HG03575 (cell line): ENCODE measurements at regions not wholly inside any gene's neighbourhood (a gene's known extent, or its start where the extent isn't known, plus 50 kb on each side); places are given as distances from the start of the nearest gene placed in this dataset.

Experiments
- ATAC-seq: cut with Tn5 transposase; IDR thresholded peaks from one replicate; pipeline ENCODE4 v1.9.1; 2021; ENCODE audit not compliant: unreplicated experiment, insufficient number of reproducible peaks, low FRiP score; ENCODE audit errors: extremely low read depth

DNA sequence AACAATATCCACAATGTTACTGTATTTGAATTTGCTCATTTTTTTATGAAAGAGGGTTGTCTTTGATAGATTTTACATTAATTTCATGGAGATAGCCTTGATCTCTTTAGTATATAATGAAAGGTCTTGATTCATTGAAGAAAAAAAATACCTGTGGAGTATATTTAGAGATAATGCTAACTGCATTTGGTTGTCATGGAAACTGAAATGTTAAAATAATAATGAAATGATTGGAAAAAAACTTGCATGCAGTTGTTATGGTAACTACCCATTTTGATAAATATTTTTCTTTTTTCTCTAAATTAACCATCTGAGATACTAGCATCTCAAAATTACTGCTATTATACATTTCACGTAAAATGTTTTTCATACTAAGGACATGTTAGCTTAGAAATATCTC is 712.7 kb upstream of the FAM98A start:
- no peak for ATAC-seq

DNA sequence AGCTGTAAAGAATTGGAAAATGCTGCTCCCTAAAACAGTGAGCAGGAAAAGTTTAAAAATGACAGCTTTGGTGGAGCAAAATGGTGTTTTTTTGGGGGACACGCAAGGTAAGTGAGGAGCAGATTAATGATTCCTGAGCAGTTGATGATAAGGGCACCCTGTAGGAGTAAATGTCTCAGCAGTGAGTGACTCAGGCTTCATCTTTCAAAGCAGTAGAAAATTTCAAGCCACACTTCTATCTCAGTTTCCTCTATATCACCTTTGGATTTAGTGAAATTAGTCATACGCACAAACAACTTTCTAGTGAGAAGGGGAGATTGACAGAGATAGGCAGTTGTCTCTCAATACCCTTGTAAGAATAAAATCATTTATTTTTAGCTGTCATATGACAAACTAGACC is 709.0 kb upstream of the FAM98A start:
- no peak for ATAC-seq

DNA sequence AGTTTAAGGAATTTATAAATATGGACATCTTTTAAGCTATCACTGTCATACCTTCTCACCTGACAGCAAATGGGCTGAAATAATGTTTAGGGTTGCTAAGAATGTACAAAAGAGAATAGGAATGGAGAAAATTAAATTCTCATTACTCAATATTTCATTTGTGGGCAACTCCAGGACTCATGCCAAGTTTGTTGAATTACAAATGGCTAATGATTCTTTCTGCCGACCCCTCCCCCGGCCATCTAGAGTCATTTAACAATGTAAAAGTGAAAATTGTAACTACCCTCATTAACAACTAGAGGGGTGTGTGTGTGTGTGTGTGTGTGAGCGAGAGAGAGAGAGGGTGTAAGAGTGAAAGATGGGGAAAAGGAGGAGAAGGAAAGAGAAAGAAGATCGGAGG is 708.5 kb upstream of the FAM98A start:
- no peak for ATAC-seq

DNA sequence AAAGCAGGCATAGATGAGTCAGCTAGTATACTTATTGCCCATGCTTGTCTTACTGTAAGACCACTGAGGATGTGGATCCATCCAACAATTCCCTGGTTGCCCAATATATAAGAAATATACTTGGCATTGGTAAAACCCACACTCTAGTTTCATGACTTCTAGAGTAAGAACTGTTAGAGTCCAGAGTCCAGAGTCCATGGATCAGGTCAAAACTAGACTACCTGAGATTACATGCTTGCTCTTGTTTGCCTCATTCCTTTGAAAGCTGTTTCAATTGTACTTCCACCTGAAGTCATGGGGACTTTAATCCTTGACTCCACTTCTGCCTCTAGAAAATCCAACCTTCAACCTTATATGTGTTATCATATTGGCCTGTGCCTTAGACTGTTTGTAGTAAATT is 707.6 kb upstream of the FAM98A start:
- no peak for ATAC-seq

DNA sequence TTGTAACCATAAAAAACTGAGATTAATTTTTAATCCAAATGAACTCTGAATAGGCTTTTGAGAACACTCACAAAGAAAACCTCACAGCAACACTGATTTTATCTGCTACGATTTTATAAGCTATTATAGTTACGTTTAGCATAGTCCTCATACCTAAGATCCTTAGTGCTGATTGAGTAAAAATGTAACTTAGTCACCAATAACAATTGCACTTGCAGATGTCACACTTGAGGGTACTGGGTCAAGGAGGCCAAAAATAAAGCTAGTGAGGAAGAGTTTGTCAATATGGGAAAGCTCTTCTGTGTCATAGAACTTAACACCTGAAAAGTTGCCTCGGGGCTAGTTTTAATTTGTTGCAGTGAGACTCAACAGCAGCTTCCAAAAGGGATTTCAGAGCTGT is 706.5 kb upstream of the FAM98A start:
- ATAC-seq: no peak

DNA sequence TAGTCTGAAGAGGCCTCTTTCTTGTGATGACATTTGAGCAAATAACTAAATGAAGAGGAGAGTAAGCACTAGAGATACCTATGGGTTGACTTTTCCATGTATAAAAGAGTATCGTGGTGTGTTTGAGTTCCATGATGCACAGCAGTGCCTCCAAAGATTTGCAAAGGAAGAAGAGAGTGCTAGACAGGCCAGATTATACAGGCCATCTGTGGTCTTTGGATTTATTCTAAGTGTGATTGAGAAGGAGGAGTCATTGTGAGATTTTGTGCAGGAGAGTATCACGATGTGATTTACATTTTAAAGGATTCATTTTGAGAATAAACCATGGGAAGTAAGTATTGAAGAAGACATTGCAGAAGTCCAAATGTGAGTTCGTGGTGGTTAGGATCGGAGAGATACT is 695.9 kb upstream of the FAM98A start:
- no peak for ATAC-seq

DNA sequence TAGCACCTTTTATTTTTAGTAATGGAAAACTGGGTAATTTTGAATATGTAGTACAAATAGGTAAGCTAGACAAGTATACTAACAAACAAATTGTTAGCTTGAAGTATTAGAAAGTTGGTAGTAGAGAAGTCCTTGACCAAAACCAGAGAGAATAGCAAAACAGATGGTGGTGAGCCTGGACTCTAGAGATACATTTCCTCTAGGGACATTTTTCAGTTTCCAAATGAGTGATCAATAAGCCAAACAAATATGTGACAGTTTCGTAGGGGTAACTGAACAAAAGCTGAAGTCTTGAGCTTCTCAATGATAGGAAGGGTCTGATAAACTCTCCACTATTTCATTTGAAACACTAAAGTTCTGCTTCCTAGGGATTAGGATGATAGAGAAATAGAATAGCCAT is 692.0 kb upstream of the FAM98A start:
- ATAC-seq: peak; percentile 75

DNA sequence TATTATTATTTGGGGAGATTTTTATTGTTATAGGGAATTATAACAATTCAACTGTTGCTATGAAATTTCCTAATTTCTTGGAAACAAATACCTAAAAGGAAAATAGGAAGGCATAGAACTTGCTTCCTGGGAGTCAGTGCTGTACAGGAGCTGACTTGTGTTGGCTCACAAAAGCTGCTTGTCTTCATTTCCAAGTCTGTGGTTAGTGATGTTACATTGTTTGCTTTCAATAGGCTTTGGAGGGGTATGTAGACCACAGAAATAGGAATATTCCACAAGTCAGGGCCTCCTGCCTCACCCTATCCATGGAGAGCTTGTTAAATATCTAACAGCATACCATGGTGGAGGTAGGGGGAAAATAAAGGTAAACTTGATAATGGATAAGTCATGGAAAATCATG is 688.9 kb upstream of the FAM98A start:
- ATAC-seq: no peak

DNA sequence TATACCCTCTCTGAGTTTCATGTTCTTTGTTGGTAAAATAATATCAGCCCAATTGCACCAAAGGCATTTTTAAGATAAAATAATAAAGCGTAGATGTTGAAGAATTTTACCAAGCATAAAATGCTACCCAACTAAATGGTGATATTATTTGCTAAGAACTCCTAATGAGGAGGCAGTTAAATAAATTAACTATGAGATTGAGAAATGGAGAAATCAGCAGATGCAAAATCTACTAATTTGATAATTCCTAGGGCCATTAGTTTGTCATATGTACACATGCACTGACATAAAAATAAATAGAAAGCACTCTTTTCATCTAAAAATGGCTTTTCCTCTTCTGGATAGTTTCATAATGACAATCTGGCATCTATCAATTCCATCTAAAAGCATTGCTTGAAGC is 681.5 kb upstream of the FAM98A start:
- no peak for ATAC-seq

DNA sequence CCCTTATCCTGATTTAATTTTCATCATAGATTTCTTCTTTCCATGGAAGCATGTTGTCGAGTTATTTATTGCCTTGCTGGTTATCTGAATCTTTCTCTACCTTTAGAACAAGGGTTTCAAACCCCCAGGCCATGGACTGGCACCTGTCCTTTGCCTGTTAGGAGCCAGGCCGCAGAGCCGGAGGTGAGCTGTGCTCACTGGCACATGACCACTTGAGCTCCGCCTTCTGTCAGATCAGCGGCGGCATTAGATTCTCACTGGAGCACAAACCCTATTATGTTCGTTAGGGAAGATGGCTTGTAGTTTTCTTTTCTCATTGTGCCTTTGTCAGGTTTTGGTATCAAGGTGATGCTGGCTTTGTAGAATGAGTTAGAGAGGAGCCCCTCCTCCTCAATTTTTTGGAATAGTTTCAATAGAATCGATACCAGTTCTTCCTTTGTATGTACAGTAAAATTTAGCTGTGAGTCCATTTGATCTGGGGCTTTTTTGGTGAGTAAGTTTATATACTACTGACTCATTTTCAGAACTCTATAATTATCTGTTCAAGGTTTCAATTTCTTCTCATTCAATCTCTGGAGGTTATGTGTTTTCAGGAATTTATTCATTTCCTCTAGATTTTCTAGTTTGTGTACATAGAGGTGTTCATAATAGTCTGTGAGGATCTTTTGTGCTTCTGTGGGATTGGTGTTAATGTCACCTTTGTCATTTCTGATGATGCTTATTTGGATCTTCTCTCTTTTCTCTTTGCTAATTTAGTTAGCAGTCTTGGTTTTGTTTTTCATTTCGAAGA is 668.0 kb upstream of the FAM98A start:
- ATAC-seq: peak; percentile 92

DNA sequence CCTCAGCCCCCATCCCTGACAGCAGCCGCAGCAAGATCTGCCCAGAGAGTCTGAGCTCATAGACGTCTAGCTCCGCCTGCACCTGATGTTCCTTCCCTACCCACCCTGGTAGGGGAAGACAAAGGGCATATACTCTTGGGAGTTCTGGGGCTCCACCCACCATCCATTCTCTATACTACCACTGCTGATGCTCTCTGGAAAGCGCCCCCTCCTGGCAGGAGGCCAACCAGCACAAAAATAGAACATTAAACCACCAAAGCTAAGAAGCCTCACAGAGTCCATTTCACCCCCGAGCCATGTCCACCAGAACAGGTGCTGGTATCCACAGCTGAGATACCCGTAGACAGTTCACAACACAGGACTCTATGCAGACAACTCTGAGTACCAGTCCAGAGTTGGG is 662.6 kb upstream of the FAM98A start:
- ATAC-seq: no peak

DNA sequence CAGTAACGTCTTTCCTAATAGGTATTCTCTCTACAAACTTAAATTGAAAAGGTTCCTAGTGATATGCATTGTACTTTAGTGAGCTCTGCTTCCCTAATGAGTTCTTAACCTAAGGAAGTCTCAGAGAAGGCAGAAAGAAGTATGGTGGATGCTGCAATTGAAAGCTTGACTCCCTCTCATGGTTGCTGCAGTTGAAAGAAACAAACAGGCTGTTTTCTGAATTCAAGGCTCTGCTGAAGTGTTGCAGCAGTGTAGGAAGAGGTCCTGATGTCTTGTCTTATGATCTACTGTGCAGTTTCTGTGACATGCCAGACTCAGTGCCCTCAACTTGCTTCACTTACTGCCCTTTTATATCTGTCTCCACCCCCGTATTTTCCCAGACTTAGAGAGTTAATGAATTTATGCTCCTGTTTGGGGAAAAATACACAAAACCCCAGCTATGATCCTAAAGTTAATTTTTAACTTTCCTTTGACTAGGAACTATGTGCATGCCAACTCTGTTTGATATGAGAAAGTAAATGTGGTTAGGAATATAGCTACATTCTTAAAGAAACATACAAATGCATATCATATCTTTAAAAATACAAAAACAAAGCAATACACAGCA is 655.3 kb upstream of the FAM98A start:
- ATAC-seq: no peak

DNA sequence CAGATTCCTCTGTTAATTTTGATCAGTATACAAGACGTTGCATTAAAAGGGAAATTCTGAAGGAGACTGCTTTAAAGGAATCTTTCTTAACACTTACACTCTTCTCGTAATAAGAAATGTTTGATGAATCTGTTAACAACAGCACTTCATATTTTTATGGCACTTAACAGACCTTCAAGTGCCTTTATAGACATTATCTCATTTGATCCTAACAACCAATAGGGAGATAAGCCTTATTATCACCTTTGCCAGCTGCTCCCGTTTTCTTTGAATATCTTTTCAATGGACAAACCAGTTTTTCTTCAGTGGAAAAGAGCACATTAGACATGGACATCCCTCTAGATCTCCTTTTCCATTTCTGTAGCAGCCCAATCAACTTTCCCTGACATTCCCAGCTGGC is 653.0 kb upstream of the FAM98A start:
- ATAC-seq: no peak

DNA sequence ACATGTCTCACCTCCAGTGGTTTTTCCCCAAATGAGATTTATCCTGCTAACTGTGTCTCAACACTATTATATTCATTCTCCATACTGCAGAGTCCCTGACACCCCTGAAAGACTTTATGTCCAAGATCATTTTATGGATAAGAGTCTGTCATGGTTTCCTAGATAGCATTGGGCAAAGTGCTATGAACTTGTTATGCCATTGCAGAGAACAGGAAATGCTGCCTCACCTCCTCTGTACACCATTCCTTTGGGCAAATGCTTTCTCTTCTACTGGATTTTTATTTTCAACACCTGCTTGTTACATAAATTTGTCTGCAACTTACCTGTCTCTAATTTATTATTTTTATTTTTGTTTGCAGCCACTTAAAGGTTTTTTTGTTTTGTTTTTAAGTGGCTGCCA is 652.5 kb upstream of the FAM98A start:
- no peak for ATAC-seq

DNA sequence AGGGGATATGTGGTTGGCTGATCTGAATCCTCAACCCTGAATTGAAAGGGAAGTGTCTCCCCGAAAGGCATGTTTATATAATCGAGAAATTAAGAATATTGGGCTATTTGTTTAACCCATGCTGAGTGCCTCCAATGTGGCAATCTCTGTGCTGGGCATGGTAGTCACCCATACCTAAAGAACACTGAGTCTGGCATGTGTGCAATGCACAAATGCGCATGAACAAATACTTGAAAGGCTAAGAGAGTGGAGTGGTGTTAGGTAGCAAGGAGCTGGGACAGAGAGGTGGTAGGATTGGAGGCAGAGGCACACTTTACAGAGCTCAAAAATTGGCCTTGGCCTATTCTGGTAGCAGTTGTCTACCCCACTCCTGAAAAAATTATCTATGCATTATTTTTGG is 645.1 kb upstream of the FAM98A start:
- no peak for ATAC-seq

DNA sequence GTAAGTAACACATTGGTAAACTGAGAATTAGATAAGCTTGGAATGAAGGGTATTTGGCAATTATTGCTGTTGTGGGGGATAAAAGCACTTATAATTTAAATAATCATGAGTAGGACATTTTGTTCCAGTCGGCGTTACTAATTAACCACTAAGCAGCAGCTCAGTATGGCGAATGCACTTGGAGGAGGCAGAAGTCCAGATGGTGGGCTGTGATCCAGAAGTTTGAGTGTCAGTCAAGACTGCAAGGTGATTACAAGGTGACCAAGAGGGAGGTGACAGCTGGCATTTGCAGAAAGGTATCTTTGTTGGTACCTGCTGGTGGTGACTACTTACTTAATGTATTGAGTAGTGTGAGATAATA is 643.6 kb upstream of the FAM98A start:
- ATAC-seq: no peak

DNA sequence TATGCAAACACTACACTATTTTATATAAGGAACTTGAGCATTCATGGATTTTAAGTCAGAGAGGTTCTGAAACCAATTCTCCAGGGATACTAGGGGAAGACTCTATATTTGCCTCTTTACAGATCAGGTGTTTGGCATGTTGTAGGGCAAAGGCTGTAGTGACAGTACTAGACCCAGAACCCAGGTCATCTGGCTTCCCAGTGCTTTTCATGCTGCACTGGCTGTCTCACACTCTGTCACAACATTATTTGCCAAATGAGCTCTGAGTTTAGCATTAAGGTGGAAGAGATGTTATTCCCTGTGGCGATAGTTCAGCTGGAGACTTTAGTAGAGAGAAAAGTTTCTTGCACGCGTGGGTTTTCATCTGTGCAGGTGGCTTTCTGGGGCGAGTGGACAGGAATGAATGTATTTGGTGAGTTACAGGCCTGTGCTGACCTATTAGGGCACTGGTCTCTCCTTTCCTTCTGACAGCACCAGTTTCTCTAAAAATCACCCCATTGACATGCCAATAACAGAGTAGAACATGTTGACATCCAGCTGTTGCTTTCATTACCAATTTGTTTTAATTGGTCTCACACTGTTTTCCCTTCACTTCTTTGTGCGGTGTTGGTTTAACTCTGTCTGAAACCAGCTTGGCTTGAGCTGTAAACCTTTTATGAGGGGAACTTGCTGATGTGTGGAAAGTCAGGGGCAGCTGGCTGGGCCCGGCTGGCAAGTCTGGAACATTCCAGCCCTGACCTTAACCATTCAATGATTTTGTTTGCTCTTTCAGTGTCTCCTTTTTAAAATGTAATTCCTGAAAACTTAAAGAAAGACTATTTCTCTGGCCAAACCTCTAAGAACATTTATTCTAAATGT is 643.0 kb upstream of the FAM98A start:
- ATAC-seq: no peak

DNA sequence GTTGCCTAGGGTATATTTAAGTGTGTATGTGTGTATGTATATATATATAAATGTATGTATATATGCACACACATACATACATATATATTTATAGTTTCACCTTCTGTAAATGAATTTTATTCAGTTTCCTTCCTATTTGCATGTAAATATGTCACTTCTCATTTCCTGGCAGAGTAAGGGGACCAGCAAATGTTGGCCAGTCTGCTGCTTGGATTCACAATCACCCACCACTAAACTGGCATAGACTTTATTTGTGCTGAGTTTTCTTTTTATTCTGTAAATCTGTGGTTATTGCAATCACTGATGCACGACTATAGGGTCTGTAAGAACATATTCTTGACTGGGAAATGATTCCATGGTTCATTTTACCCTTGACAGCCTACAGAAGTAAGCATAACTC is 640.4 kb upstream of the FAM98A start:
- ATAC-seq: no peak

DNA sequence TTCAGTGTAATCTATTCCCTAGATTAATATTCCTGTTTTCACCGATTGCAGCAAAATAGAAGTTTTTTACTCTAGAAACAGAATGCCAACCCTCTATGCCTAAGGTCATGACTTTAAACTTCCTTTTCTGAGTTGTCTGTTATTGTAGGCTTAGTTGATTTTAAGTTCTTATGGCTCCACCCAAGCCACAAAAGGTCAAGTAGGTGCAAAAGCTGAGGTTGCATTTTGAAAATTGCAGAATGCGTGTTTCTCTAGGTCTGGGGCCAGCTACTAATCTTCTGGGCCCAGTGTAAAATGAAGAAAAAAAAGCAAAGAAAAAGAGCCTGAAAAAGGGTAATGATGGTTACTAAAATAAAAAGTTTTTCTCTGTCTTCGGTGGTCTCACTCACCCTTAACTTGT is 635.7 kb upstream of the FAM98A start:
- ATAC-seq: no peak

DNA sequence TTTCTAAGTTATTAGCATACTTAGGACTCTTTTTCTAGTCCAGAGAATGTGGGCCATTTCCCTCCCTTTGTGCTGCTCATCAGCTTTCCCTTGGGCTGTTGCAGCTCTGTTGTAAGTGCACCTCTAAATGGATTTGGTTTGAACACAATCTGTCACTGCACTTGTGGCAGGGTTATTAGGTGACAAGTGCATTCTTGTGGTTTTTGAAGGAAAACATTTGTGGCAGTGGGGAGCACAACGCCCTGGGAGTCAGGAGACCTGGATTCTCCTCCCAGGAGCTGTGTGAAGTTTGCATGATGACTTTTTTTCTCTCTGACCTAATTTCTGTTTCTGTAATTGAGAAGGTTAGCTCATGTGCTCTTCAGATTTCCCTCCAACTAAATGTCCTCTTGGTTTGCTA is 630.9 kb upstream of the FAM98A start:
- ATAC-seq: no peak
